Left ventricle myocardium inferior (tissue), 1 donor: ENCODE measurements at regions not wholly inside any gene's neighbourhood (a gene's known extent, or its start where the extent isn't known, plus 50 kb on each side); places are given as distances from the start of the nearest gene placed in this dataset.

Source experiments
- DNase-seq: peaks from one replicate; pipeline ENCODE4 v3.0.0-alpha.2; 2020
- H3K27ac ChIP-seq: fragments of 200-600 bp; replicated peaks from 2 replicates; pipeline ENCODE4 v1.8.0; 2021
- H3K27me3 ChIP-seq: fragments of 200-600 bp; 2 replicates; pipeline ENCODE4 v1.8.0; 2021; ENCODE audit warnings: low read depth
- H3K36me3 ChIP-seq: fragments of 200-600 bp; 2 replicates; pipeline ENCODE4 v1.8.0; 2021
- H3K4me1 ChIP-seq: fragments of 200-600 bp; 2 replicates; pipeline ENCODE4 v1.8.0; 2021
- H3K4me3 ChIP-seq: fragments of 200-600 bp; 2 replicates; pipeline ENCODE4 v1.8.0; 2021; ENCODE audit warnings: mild to moderate bottlenecking, moderate library complexity
- H3K9me3 ChIP-seq: fragments of 200-600 bp; replicated peaks from 2 replicates; pipeline ENCODE4 v1.8.0; 2021
- CTCF ChIP-seq: fragments of 200-600 bp; IDR thresholded peaks from 2 replicates; pipeline ENCODE4 v1.8.0; 2021; ENCODE audit warnings: antibody characterized with exemption, mild to moderate bottlenecking, borderline replicate concordance
- intact Hi-C: fragments of 100-400 bp; cut with micrococcal nuclease; formaldehyde crosslinking; loops from one replicate; pipeline ENCODE4 v1.11.0; 2022
- donor health status: DM: no; HTN: yes; CAD: no; lungs with severe emphysema.

GRCh38 chr18:57301573-57302559, 50.5 kb upstream of the ST8SIA3 start:
- Histone ChIP-seq H3K27me3 (peaks cover 62% of the 10 kb centered on the region), H3K36me3 (no peaks in the 10 kb centered on the region), H3K4me1 (no peaks in the 10 kb centered on the region), H3K9me3 (no peaks in the 10 kb centered on the region), H3K4me3 (no peak overlapping the region), H3K27ac (no peak overlapping the region)
- TF ChIP-seq CTCF: no peak
- DNase-seq: no peak
- intact Hi-C loops: no loop called here
